SK-N-SH treated with all-trans-retinoic acid at 6 μM for 48 hours (cell line): ENCODE measurements at regions not wholly inside any gene's neighbourhood (a gene's known extent, or its start where the extent isn't known, plus 50 kb on each side); places are given as distances from the start of the nearest gene placed in this dataset.

ENCODE experiments used
- ATAC-seq: fragments of 200-7000 bp; cut with Tn5 transposase; 3 replicates; pipeline ENCODE4 v1.9.1; 2020; ENCODE audit warnings: mild to moderate bottlenecking, moderate library complexity
- ARNTL ChIP-seq: fragments of 450-650 bp; formaldehyde crosslinking; IDR thresholded peaks from 2 replicates; pipeline ENCODE4 v1.5.0; 2020; ENCODE audit warnings: low read depth, mild to moderate bottlenecking, moderate library complexity, borderline replicate concordance
- BACH2 ChIP-seq: fragments of 250-450 bp; sonication (Bioruptor Pico); IDR thresholded peaks from 2 replicates; pipeline ENCODE4 v1.9.0; 2021; ENCODE audit warnings: mild to moderate bottlenecking, borderline replicate concordance
- CREB5 ChIP-seq: fragments of 250-450 bp; sonication (Bioruptor Pico); IDR thresholded peaks from 2 replicates; pipeline ENCODE4 v1.5.1; 2020; ENCODE audit warnings: low read depth, mild to moderate bottlenecking, moderate library complexity
- CSDC2 ChIP-seq: fragments of 250-450 bp; sonication (Bioruptor Pico); IDR thresholded peaks from 2 replicates; pipeline ENCODE4 v1.5.0; 2020; ENCODE audit warnings: mild to moderate bottlenecking, moderate library complexity
- CSRNP3 ChIP-seq: fragments of 250-450 bp; sonication (Bioruptor Pico); IDR thresholded peaks from 2 replicates; pipeline ENCODE4 v1.5.1; 2021; ENCODE audit warnings: mild to moderate bottlenecking, moderate library complexity
- ESRRG ChIP-seq: fragments of 250-450 bp; sonication (Bioruptor Pico); IDR thresholded peaks from 2 replicates; pipeline ENCODE4 v1.6.1; 2021; ENCODE audit warnings: mild to moderate bottlenecking
- GLIS3 ChIP-seq: fragments of 250-450 bp; sonication (Bioruptor Pico); IDR thresholded peaks from 2 replicates; pipeline ENCODE4 v1.5.0; 2020; ENCODE audit warnings: mild to moderate bottlenecking, moderate library complexity
- ISL1 ChIP-seq: fragments of 250-450 bp; sonication (Bioruptor Pico); IDR thresholded peaks from 2 replicates; pipeline ENCODE4 v2.1.2; 2022; ENCODE audit warnings: mild to moderate bottlenecking, moderate library complexity
- OSR1 ChIP-seq: fragments of 250-450 bp; sonication (Bioruptor Pico); IDR thresholded peaks from 2 replicates; pipeline ENCODE4 v1.8.0; 2022; ENCODE audit warnings: moderate library complexity, mild to moderate bottlenecking, inconsistent platforms
- PATZ1 ChIP-seq: fragments of 250-450 bp; sonication (Bioruptor Pico); IDR thresholded peaks from 2 replicates; pipeline ENCODE4 v1.8.0; 2020; ENCODE audit warnings: mild to moderate bottlenecking, moderate library complexity, borderline replicate concordance
- POU6F1 ChIP-seq: fragments of 250-450 bp; sonication (Bioruptor Pico); IDR thresholded peaks from 2 replicates; pipeline ENCODE4 v1.8.0; 2021; ENCODE audit warnings: low read depth, mild to moderate bottlenecking, moderate library complexity, borderline replicate concordance
- PPARA ChIP-seq: fragments of 250-450 bp; sonication (Bioruptor Pico); IDR thresholded peaks from 2 replicates; pipeline ENCODE4 v1.5.0; 2020; ENCODE audit warnings: mild to moderate bottlenecking, borderline replicate concordance
- SNAI2 ChIP-seq: fragments of 250-450 bp; sonication (Bioruptor Pico); IDR thresholded peaks from 2 replicates; pipeline ENCODE4 v1.5.0; 2020; ENCODE audit warnings: mild to moderate bottlenecking, moderate library complexity
- TCF4 ChIP-seq: fragments of 250-450 bp; sonication (Bioruptor Pico); IDR thresholded peaks from 2 replicates; pipeline ENCODE4 v1.8.0; 2021; ENCODE audit warnings: mild to moderate bottlenecking, moderate library complexity, borderline replicate concordance
- TOX ChIP-seq: fragments of 250-450 bp; sonication (Bioruptor Pico); IDR thresholded peaks from 2 replicates; pipeline ENCODE4 v1.8.0; 2021; ENCODE audit warnings: mild to moderate bottlenecking, moderate library complexity, borderline replicate concordance
- TSHZ2 ChIP-seq: fragments of 250-450 bp; sonication (Bioruptor Pico); IDR thresholded peaks from 2 replicates; pipeline ENCODE4 v1.5.0; 2020; ENCODE audit warnings: mild to moderate bottlenecking, moderate library complexity
- ZC3H10 ChIP-seq: fragments of 250-450 bp; sonication (Bioruptor Pico); IDR thresholded peaks from 2 replicates; pipeline ENCODE4 v1.5.1; 2021; ENCODE audit warnings: mild to moderate bottlenecking, moderate library complexity
- ZFP3 ChIP-seq: fragments of 250-450 bp; sonication (Bioruptor Pico); IDR thresholded peaks from 2 replicates; pipeline ENCODE4 v1.5.0; 2020; ENCODE audit warnings: mild to moderate bottlenecking, moderate library complexity
- ZFP30 ChIP-seq: fragments of 450-650 bp; formaldehyde crosslinking; IDR thresholded peaks from 2 replicates; pipeline ENCODE4 v1.5.0; 2022; ENCODE audit warnings: mild to moderate bottlenecking, moderate library complexity
- ZNF565 ChIP-seq: fragments of 450-650 bp; formaldehyde crosslinking; conservative IDR thresholded peaks from 2 replicates; pipeline ENCODE4 v1.5.0; 2020; ENCODE audit warnings: low read depth, mild to moderate bottlenecking, moderate library complexity
- ZNF70 ChIP-seq: fragments of 450-650 bp; formaldehyde crosslinking; IDR thresholded peaks from 2 replicates; pipeline ENCODE4 v1.5.0; 2020; ENCODE audit warnings: mild to moderate bottlenecking, moderate library complexity
- ZNF8 ChIP-seq: fragments of 450-650 bp; formaldehyde crosslinking; IDR thresholded peaks from 2 replicates; pipeline ENCODE4 v1.5.0; 2020; ENCODE audit warnings: mild to moderate bottlenecking, moderate library complexity

- TF ChIP-seq POU6F1 (no peak), PPARA (no peak), ZNF70 (CRISPR knock-in tag) (no peak), OSR1 (CRISPR knock-in tag) (no peak), TCF4 (CRISPR knock-in tag) (no peak), ZFP3 (no peak), ARNTL (CRISPR knock-in tag) (no peak), ZNF565 (CRISPR knock-in tag) (no peak), ISL1 (CRISPR knock-in tag) (no peak), ZNF8 (CRISPR knock-in tag) (no peak), BACH2 (no peak), CREB5 (CRISPR knock-in tag) (no peak), CSDC2 (CRISPR knock-in tag) (no peak), CSRNP3 (no peak), ZC3H10 (CRISPR knock-in tag) (no peak), ESRRG (CRISPR knock-in tag) (no peak), ZFP30 (CRISPR knock-in tag) (no peak), GLIS3 (CRISPR knock-in tag) (no peak), TOX (CRISPR knock-in tag) (no peak), PATZ1 (CRISPR knock-in tag) (no peak)
- no peak for ATAC-seq
Observed at GRCh38 chr1:218499911-218500310, 154.8 kb downstream of the TGFB2 start.

- no peak for ATAC-seq
- no peak for TF ChIP-seq ZNF70 (CRISPR knock-in tag)
- TF ChIP-seq SNAI2 (CRISPR knock-in tag): no peak
- TF ChIP-seq CSRNP3: no peak
- no peak for TF ChIP-seq ESRRG (CRISPR knock-in tag)
- no peak for TF ChIP-seq ZNF8 (CRISPR knock-in tag)
- no peak for TF ChIP-seq TOX (CRISPR knock-in tag)
- TF ChIP-seq PPARA: no peak
- no peak for TF ChIP-seq POU6F1
- TF ChIP-seq CREB5 (CRISPR knock-in tag): no peak
- TF ChIP-seq ISL1 (CRISPR knock-in tag): no peak
- no peak for TF ChIP-seq TSHZ2 (CRISPR knock-in tag)
- no peak for TF ChIP-seq ZC3H10 (CRISPR knock-in tag)
- TF ChIP-seq GLIS3 (CRISPR knock-in tag): no peak
- TF ChIP-seq BACH2: no peak
Observed at GRCh38 chr1:218501161-218501560, 156.0 kb downstream of the TGFB2 start.
